Liver (tissue), 8 donors: ENCODE measurements at regions not wholly inside any gene's neighbourhood (a gene's known extent, or its start where the extent isn't known, plus 50 kb on each side); places are given as distances from the start of the nearest gene placed in this dataset.

Source experiments
- DNase-seq: peaks from one replicate; pipeline ENCODE4 v3.0.0-alpha.2; 2017; ENCODE audit warnings: low spot score
- H3K27ac ChIP-seq, 2 donors: one replicate each; pipeline ENCODE4 v1.7.0; 2013; ENCODE audit warnings: inconsistent platforms in 2 of 2, low read length in 2 of 2, control low read depth in 1 of 2, low read depth in 1 of 2, mild to moderate bottlenecking in 1 of 2
- H3K27me3 ChIP-seq, 4 donors: one replicate each; pipeline versions ENCODE4 v1.6.1 to v1.7.0; 2013; ENCODE audit warnings: low read length in 3 of 4, inconsistent platforms in 1 of 4, mild to moderate bottlenecking in 1 of 4, moderate library complexity in 1 of 4; ENCODE audit not compliant: control insufficient read depth in 4 of 4, insufficient read depth in 4 of 4
- H3K36me3 ChIP-seq, 4 donors: one replicate each; pipeline versions ENCODE4 v1.6.1 to v1.7.0; 2013; ENCODE audit warnings: low read length in 3 of 4, mild to moderate bottlenecking in 3 of 4, low read depth in 1 of 4, moderate library complexity in 1 of 4; ENCODE audit not compliant: control insufficient read depth in 4 of 4, insufficient read depth in 3 of 4
- H3K4me1 ChIP-seq, 4 donors: one replicate each; pipeline versions ENCODE4 v1.6.1 to v1.7.0; 2013; ENCODE audit warnings: low read length in 3 of 4, mild to moderate bottlenecking in 3 of 4, moderate library complexity in 1 of 4; ENCODE audit not compliant: control insufficient read depth in 4 of 4, insufficient read depth in 4 of 4
- H3K4me3 ChIP-seq, 3 donors: one replicate each; pipeline versions ENCODE4 v1.6.1 to v1.7.0; 2013; ENCODE audit warnings: low read length in 3 of 3, control low read depth in 1 of 3, low read depth in 1 of 3, mild to moderate bottlenecking in 1 of 3
- H3K9ac ChIP-seq, 2 donors: one replicate each; pipeline ENCODE4 v1.7.0; 2013; ENCODE audit warnings: low read length in 2 of 2, mild to moderate bottlenecking in 2 of 2, moderate library complexity in 2 of 2, control low read depth in 1 of 2, low read depth in 1 of 2
- H3K9me3 ChIP-seq, 4 donors: one replicate each; pipeline versions ENCODE4 v1.6.1 to v1.7.0; 2013; ENCODE audit warnings: low read length in 3 of 4; ENCODE audit not compliant: control insufficient read depth in 4 of 4
- EGR1 ChIP-seq, 2 donors: IDR thresholded peaks; 2 replicates each; pipeline ENCODE4 v1.6.1; 2016 to 2018; ENCODE audit warnings: antibody characterized with exemption in 2 of 2, low read depth in 2 of 2
- FOXA1 ChIP-seq: IDR thresholded peaks from 2 replicates; pipeline ENCODE4 v1.6.1; 2016; ENCODE audit warnings: antibody characterized with exemption
- FOXA2 ChIP-seq: IDR thresholded peaks from 2 replicates; pipeline ENCODE4 v1.6.1; 2016; ENCODE audit warnings: antibody characterized with exemption
- GABPA ChIP-seq, 2 donors: IDR thresholded peaks in 1 of 2; conservative IDR thresholded peaks in 1 of 2; 2 replicates each; pipeline ENCODE4 v1.6.1; 2016; ENCODE audit warnings: antibody characterized with exemption in 2 of 2, mild to moderate bottlenecking in 1 of 2, moderate library complexity in 1 of 2
- HNF4A ChIP-seq, 2 donors: conservative IDR thresholded peaks; 2 replicates each; pipeline ENCODE4 v1.6.1; 2016; ENCODE audit warnings: antibody characterized with exemption in 2 of 2, mild to moderate bottlenecking in 2 of 2
- HNF4G ChIP-seq: IDR thresholded peaks from 2 replicates; pipeline ENCODE4 v1.6.1; 2016; ENCODE audit warnings: antibody characterized with exemption
- JUND ChIP-seq, 2 donors: IDR thresholded peaks; 2 replicates each; pipeline ENCODE4 v1.6.1; 2016; ENCODE audit warnings: antibody characterized with exemption in 2 of 2
- NR2F2 ChIP-seq: IDR thresholded peaks from 2 replicates; pipeline ENCODE4 v1.6.1; 2016; ENCODE audit warnings: antibody characterized with exemption
- RAD21 ChIP-seq, 2 donors: IDR thresholded peaks; 2 replicates each; pipeline ENCODE4 v1.6.1; 2016; ENCODE audit warnings: antibody characterized with exemption in 2 of 2, mild to moderate bottlenecking in 2 of 2
- RXRA ChIP-seq, 2 donors: IDR thresholded peaks; 2 replicates each; pipeline ENCODE4 v1.6.1; 2017 to 2018; ENCODE audit warnings: antibody characterized with exemption in 2 of 2, mild to moderate bottlenecking in 1 of 2
- SP1 ChIP-seq: IDR thresholded peaks from 2 replicates; pipeline ENCODE4 v1.6.1; 2018; ENCODE audit warnings: antibody characterized with exemption, mild to moderate bottlenecking
- TAF1 ChIP-seq: conservative IDR thresholded peaks from 2 replicates; pipeline ENCODE4 v1.6.1; 2016; ENCODE audit warnings: antibody characterized with exemption, mild to moderate bottlenecking
- YY1 ChIP-seq: IDR thresholded peaks from 2 replicates; pipeline ENCODE4 v1.6.1; 2016; ENCODE audit warnings: antibody characterized with exemption, mild to moderate bottlenecking
- WGBS: extraction: QIAGEN DNeasy Blood & Tissue Kit; methylation state at CpG from one replicate; pipeline ENCODE4 v1.1.7; 2013; 5-methylcytosine and 5-hydroxymethylcytosine counted together
- TF ChIP-seq, protein P1 (sequence below): fragments of 150-350 bp; IDR thresholded peaks from 2 replicates; pipeline ENCODE4 v1.5.1; 2017; ENCODE audit warnings: improper control_type of control experiment, low read depth, low read length; ENCODE audit not compliant: missing input control
- TF ChIP-seq, protein P2 (sequence below): IDR thresholded peaks from 2 replicates; pipeline ENCODE4 v1.6.1; 2016; ENCODE audit warnings: antibody characterized with exemption
- TF ChIP-seq, protein P3 (sequence below): IDR thresholded peaks from 2 replicates; pipeline ENCODE4 v1.6.1; 2016; ENCODE audit warnings: antibody characterized with exemption, mild to moderate bottlenecking
- TF ChIP-seq, protein P4 (sequence below): IDR thresholded peaks from 2 replicates; pipeline ENCODE4 v1.6.1; 2016; ENCODE audit warnings: antibody characterized with exemption
- TF ChIP-seq, protein P5 (sequence below): IDR thresholded peaks from 2 replicates; pipeline ENCODE4 v1.6.1; 2016; ENCODE audit warnings: antibody characterized with exemption
- donor health status: healthy.
- donor health status: healthy.
- donor health status: healthy.
- donor health status: healthy.
- donor health status: healthy.

DNA sequence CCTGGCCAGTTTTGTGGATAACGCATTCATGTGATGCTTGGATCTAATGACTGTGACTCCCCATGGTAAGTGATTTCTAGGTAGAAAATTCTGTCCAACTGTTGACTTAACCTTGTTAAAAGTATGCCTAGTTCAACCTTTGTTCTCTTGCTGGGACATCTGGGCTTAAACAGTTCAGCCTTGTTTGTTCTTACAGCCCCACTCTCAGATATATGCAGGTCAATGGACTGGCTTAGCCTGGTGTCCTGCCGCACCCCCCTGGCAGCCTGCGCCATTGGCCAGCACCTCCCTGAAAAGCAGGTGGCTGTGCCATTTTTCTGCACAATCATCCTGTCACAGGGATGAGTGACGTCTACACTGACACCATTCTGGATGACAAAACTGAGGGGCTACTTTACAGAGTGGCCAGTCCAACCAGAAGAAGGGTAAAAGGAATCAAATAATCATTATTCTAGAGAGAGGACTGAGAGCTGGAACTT, 244.7 kb upstream of the ONECUT1 start:
- WGBS, result 35% methylated on average over 4 of the region's 4 CpGs
- Histone ChIP-seq H3K27me3 (no peaks in the 10 kb centered on the region), H3K4me1 (peaks cover 9 to 46% (median 37%) of the 10 kb centered on the region in 4 donors), H3K4me3 (peak overlapping the region in 1 of 3 donors; percentile 31), H3K9ac (peak overlapping the region in 1 of 2 donors; percentile 75), H3K27ac (peak overlapping the region; percentile 63 to 72), H3K36me3 (no peaks in the 10 kb centered on the region), H3K9me3 (no peaks in the 10 kb centered on the region)
- DNase-seq, result peak; percentile 62
- TF ChIP-seq, protein P1, sequence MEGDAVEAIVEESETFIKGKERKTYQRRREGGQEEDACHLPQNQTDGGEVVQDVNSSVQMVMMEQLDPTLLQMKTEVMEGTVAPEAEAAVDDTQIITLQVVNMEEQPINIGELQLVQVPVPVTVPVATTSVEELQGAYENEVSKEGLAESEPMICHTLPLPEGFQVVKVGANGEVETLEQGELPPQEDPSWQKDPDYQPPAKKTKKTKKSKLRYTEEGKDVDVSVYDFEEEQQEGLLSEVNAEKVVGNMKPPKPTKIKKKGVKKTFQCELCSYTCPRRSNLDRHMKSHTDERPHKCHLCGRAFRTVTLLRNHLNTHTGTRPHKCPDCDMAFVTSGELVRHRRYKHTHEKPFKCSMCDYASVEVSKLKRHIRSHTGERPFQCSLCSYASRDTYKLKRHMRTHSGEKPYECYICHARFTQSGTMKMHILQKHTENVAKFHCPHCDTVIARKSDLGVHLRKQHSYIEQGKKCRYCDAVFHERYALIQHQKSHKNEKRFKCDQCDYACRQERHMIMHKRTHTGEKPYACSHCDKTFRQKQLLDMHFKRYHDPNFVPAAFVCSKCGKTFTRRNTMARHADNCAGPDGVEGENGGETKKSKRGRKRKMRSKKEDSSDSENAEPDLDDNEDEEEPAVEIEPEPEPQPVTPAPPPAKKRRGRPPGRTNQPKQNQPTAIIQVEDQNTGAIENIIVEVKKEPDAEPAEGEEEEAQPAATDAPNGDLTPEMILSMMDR, result no peak
- TF ChIP-seq GABPA (IDR thresholded peaks at IDR 0.05 in 1 of 2, conservative IDR thresholded peaks at IDR 0.05 in 1 of 2) (no peak), TAF1 (peak; percentile 82), HNF4G (peak; percentile 87), EGR1 (IDR thresholded peaks at IDR 0.05; ENCODE audit: low read depth in 2 of 2) (peak; percentile 48 to 75), FOXA1 (peak; percentile 89), FOXA2 (peak; percentile 96), YY1 (peak; percentile 89), HNF4A (conservative IDR thresholded peaks at IDR 0.05) (peak; percentile 93 to 96), RAD21 (IDR thresholded peaks at IDR 0.05) (peak; percentile 72 to 73), RXRA (IDR thresholded peaks at IDR 0.05) (peak; percentile 100), SP1 (peak; percentile 100), JUND (IDR thresholded peaks at IDR 0.05) (peak; percentile 89 to 93), NR2F2 (peak; percentile 82)
- TF ChIP-seq, protein P2, sequence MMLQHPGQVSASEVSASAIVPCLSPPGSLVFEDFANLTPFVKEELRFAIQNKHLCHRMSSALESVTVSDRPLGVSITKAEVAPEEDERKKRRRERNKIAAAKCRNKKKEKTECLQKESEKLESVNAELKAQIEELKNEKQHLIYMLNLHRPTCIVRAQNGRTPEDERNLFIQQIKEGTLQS, result peak; percentile 68
- TF ChIP-seq, protein P3, sequence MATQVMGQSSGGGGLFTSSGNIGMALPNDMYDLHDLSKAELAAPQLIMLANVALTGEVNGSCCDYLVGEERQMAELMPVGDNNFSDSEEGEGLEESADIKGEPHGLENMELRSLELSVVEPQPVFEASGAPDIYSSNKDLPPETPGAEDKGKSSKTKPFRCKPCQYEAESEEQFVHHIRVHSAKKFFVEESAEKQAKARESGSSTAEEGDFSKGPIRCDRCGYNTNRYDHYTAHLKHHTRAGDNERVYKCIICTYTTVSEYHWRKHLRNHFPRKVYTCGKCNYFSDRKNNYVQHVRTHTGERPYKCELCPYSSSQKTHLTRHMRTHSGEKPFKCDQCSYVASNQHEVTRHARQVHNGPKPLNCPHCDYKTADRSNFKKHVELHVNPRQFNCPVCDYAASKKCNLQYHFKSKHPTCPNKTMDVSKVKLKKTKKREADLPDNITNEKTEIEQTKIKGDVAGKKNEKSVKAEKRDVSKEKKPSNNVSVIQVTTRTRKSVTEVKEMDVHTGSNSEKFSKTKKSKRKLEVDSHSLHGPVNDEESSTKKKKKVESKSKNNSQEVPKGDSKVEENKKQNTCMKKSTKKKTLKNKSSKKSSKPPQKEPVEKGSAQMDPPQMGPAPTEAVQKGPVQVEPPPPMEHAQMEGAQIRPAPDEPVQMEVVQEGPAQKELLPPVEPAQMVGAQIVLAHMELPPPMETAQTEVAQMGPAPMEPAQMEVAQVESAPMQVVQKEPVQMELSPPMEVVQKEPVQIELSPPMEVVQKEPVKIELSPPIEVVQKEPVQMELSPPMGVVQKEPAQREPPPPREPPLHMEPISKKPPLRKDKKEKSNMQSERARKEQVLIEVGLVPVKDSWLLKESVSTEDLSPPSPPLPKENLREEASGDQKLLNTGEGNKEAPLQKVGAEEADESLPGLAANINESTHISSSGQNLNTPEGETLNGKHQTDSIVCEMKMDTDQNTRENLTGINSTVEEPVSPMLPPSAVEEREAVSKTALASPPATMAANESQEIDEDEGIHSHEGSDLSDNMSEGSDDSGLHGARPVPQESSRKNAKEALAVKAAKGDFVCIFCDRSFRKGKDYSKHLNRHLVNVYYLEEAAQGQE, result peak; percentile 87
- TF ChIP-seq, protein P4, sequence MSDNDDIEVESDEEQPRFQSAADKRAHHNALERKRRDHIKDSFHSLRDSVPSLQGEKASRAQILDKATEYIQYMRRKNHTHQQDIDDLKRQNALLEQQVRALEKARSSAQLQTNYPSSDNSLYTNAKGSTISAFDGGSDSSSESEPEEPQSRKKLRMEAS, result peak; percentile 84
- TF ChIP-seq, protein P5, sequence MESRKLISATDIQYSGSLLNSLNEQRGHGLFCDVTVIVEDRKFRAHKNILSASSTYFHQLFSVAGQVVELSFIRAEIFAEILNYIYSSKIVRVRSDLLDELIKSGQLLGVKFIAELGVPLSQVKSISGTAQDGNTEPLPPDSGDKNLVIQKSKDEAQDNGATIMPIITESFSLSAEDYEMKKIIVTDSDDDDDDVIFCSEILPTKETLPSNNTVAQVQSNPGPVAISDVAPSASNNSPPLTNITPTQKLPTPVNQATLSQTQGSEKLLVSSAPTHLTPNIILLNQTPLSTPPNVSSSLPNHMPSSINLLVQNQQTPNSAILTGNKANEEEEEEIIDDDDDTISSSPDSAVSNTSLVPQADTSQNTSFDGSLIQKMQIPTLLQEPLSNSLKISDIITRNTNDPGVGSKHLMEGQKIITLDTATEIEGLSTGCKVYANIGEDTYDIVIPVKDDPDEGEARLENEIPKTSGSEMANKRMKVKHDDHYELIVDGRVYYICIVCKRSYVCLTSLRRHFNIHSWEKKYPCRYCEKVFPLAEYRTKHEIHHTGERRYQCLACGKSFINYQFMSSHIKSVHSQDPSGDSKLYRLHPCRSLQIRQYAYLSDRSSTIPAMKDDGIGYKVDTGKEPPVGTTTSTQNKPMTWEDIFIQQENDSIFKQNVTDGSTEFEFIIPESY, result peak; percentile 86
